Karpas-422 (cell line): ENCODE measurements at regions not wholly inside any gene's neighbourhood (a gene's known extent, or its start where the extent isn't known, plus 50 kb on each side); places are given as distances from the start of the nearest gene placed in this dataset.

Experiments used
- DNase-seq: peaks from one replicate; pipeline ENCODE4 v3.0.0-alpha.2; 2015
- H2AFZ ChIP-seq: fragments of 200-600 bp; sonication (generic); 2 replicates; pipeline ENCODE4 v1.6.1; 2014; ENCODE audit warnings: antibody characterized with exemption, low read length, mixed read lengths
- H3K27ac ChIP-seq: fragments of 200-600 bp; sonication (generic); 2 replicates; pipeline ENCODE4 v1.5.1; 2014; ENCODE audit warnings: mild to moderate bottlenecking, low read length, moderate library complexity
- H3K27me3 ChIP-seq: fragments of 200-600 bp; sonication (generic); 2 replicates; pipeline ENCODE4 v1.6.1; 2014; ENCODE audit warnings: low read length, mixed read lengths
- H3K36me3 ChIP-seq: fragments of 200-600 bp; sonication (generic); 2 replicates; pipeline ENCODE4 v1.6.1; 2014; ENCODE audit warnings: low read length, mixed read lengths; ENCODE audit not compliant: insufficient read depth
- H3K4me1 ChIP-seq: fragments of 200-600 bp; sonication (generic); 2 replicates; pipeline ENCODE4 v1.6.1; 2014; ENCODE audit warnings: mild to moderate bottlenecking, low read length, mixed read lengths
- H3K4me2 ChIP-seq: fragments of 200-600 bp; sonication (generic); 2 replicates; pipeline ENCODE4 v1.6.1; 2014; ENCODE audit warnings: low read length, low read depth, mild to moderate bottlenecking; ENCODE audit not compliant: poor library complexity, severe bottlenecking
- H3K4me3 ChIP-seq: fragments of 200-600 bp; sonication (generic); 2 replicates; pipeline ENCODE4 v1.5.1; 2014; ENCODE audit warnings: mild to moderate bottlenecking, antibody characterized with exemption, low read length, mixed read lengths
- H3K79me2 ChIP-seq: fragments of 200-600 bp; sonication (generic); 2 replicates; pipeline ENCODE4 v1.6.1; 2014; ENCODE audit warnings: mild to moderate bottlenecking, low read length, mixed read lengths
- H3K9ac ChIP-seq: fragments of 200-600 bp; sonication (generic); 2 replicates; pipeline ENCODE4 v1.6.0; 2014; ENCODE audit warnings: low read length
- H3K9me2 ChIP-seq: fragments of 200-600 bp; sonication (generic), shearing (Covaris generic); replicated peaks from 2 replicates; pipeline ENCODE4 v1.6.0; 2014; ENCODE audit warnings: mild to moderate bottlenecking, low read length, moderate library complexity; ENCODE audit not compliant: insufficient read depth
- H3K9me3 ChIP-seq: fragments of 300-700, 200-600 bp; sonication (generic); 2 replicates; pipeline ENCODE4 v1.6.1; 2014; ENCODE audit warnings: low read length, mixed read lengths
- H4K20me1 ChIP-seq: fragments of 200-600 bp; sonication (generic); 2 replicates; pipeline ENCODE4 v1.6.1; 2014; ENCODE audit warnings: mild to moderate bottlenecking, antibody characterized with exemption, low read length, low read depth; ENCODE audit not compliant: insufficient read depth

DNA sequence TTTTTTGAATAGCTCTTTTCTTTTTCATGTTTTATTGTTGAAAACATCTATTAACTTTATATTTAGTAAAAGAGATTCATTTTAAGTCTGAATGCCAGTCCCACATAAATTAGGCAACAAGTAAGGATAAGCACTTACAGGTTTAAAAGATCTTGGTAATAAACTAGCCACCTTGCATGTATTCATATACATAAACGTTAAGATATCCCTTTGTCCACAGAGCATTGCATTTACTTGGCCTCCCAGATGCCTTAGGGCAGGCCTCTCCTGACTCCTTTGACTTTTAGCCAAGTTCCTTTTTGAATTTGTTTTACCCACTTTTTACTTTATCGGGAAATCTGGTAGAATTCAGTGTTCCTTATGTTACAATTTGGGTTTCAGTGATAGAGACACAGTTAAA, 331.7 kb downstream of the ETNK1 start:
- Histone ChIP-seq H3K36me3 (no peaks in the 10 kb centered on the region), H3K9ac (no peak overlapping the region), H3K4me1 (no peaks in the 10 kb centered on the region), H3K27me3 (no peaks in the 10 kb centered on the region), H3K9me2 (no peaks in the 10 kb centered on the region), H2AFZ (no peak overlapping the region), H3K79me2 (no peaks in the 10 kb centered on the region), H3K4me3 (no peak overlapping the region), H4K20me1 (no peaks in the 10 kb centered on the region), H3K27ac (no peak overlapping the region), H3K4me2 (no peak overlapping the region), H3K9me3 (no peaks in the 10 kb centered on the region)
- DNase-seq, result no peak

DNA sequence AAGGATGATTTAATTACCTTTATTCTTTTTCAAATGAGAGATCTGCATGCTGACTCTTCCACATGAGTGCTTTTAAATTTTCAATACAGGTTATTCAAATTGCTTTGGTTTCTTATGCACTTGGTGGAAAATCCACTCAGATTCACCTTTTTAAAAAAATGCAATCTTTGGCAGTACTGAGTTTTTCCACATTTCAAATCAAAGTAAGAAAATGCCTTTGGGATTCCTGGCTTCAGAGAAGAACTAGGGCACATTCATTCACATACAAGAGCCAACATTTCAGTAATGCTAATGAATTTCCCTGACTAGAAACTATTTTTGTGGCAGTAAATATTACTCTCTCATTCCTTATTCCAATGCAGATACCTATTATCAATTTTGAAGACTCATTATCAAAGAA, 342.2 kb downstream of the ETNK1 start:
- Histone ChIP-seq H3K27ac (no peak overlapping the region), H3K36me3 (no peaks in the 10 kb centered on the region), H3K4me3 (no peak overlapping the region), H3K9me3 (no peaks in the 10 kb centered on the region), H3K4me1 (no peaks in the 10 kb centered on the region), H3K9ac (no peak overlapping the region), H4K20me1 (no peaks in the 10 kb centered on the region), H2AFZ (no peak overlapping the region), H3K4me2 (no peak overlapping the region), H3K9me2 (no peaks in the 10 kb centered on the region), H3K27me3 (no peaks in the 10 kb centered on the region), H3K79me2 (no peaks in the 10 kb centered on the region)
- no peak for DNase-seq

DNA sequence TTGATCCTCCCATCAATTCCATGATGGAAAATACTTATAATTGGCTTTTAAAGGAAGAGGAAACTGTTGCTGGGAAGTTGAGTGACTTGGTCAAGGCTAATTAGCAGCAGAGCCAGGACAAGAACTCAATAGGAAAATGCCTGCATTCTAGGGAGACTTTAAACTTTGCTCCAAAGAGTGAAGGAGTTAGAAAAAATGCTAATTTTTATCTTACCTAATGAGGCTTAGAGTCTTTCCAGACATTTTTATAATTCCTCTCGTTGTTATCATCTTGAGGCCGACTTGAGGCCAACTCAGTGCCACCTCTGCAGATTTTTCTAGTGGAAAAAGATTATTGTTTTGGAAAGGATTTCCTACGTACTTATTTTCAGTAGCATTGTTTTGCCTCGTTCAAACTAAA, 344.6 kb downstream of the ETNK1 start:
- no peaks in the 10 kb centered on the region for H3K4me1 ChIP-seq
- no peaks in the 10 kb centered on the region for H3K79me2 ChIP-seq
- H2AFZ ChIP-seq, result no peak overlapping the region
- H3K9me3 ChIP-seq, result no peaks in the 10 kb centered on the region
- H4K20me1 ChIP-seq, result no peaks in the 10 kb centered on the region
- H3K27ac ChIP-seq, result no peak overlapping the region
- no peak overlapping the region for H3K9ac ChIP-seq
- no peaks in the 10 kb centered on the region for H3K9me2 ChIP-seq
- no peak overlapping the region for H3K4me3 ChIP-seq
- H3K4me2 ChIP-seq, result no peak overlapping the region
- H3K36me3 ChIP-seq, result no peaks in the 10 kb centered on the region
- DNase-seq, result no peak
- no peaks in the 10 kb centered on the region for H3K27me3 ChIP-seq

DNA sequence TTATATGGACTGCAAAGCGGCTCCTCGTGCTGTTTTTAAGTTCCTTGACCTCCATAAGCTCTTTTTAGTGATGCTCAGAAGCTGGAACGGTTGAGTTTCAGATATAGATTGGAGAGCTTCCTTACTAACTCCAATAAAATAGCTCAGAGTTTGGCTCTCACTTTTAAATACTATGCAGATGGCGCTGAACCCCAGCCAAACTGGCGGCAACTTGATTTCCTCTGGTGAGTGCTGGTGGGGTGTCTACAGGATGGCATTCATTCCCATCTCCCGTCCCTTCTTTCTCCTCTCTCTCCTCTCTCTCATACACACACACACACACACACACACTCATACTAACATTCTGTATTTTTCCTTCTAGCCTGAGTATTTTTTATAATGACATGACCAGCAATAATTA, 346.3 kb downstream of the ETNK1 start:
- H3K9ac ChIP-seq, result no peak overlapping the region
- H3K4me2 ChIP-seq, result no peak overlapping the region

DNA sequence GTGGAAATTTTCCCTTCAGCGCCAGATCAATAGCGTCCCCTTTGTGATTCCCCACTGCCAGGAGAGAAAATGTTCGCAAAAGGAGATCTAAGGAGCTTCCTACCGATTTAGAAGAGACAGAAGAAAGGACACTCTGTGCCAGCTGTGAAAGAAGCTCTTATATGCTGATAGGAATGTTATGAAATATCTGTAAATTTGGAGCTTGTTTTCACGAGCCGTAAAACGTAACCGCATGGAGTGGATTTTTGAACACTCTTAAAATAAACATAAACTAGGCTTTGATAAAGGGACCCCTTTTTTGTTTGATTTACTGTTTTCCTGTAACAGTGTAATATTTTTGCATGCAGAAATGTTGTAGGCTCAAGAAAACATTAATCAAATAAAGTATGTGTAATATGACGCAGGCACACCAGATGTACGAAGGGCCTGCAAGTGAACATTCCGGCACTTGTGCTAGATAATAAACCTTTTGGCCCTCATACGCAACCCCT, 346.8 kb downstream of the ETNK1 start:
- H3K9ac ChIP-seq, result no peak overlapping the region
- no peaks in the 10 kb centered on the region for H3K27me3 ChIP-seq
- H3K9me2 ChIP-seq, result no peaks in the 10 kb centered on the region
- H3K79me2 ChIP-seq, result no peaks in the 10 kb centered on the region
- no peak for DNase-seq
- no peak overlapping the region for H3K4me3 ChIP-seq
- no peaks in the 10 kb centered on the region for H3K36me3 ChIP-seq
- H3K27ac ChIP-seq, result no peak overlapping the region
- no peaks in the 10 kb centered on the region for H3K4me1 ChIP-seq
- no peak overlapping the region for H3K4me2 ChIP-seq
- H2AFZ ChIP-seq, result no peak overlapping the region
- H3K9me3 ChIP-seq, result no peaks in the 10 kb centered on the region
- H4K20me1 ChIP-seq, result no peaks in the 10 kb centered on the region

More for the DNA sequence above, 346.3 kb downstream of the ETNK1 start:
- Histone ChIP-seq H3K27ac (no peak overlapping the region), H3K79me2 (no peaks in the 10 kb centered on the region), H3K4me1 (no peaks in the 10 kb centered on the region), H2AFZ (no peak overlapping the region), H3K36me3 (no peaks in the 10 kb centered on the region), H3K4me3 (no peak overlapping the region), H4K20me1 (no peaks in the 10 kb centered on the region), H3K9me3 (no peaks in the 10 kb centered on the region), H3K9me2 (no peaks in the 10 kb centered on the region), H3K27me3 (no peaks in the 10 kb centered on the region)
- no peak for DNase-seq

DNA sequence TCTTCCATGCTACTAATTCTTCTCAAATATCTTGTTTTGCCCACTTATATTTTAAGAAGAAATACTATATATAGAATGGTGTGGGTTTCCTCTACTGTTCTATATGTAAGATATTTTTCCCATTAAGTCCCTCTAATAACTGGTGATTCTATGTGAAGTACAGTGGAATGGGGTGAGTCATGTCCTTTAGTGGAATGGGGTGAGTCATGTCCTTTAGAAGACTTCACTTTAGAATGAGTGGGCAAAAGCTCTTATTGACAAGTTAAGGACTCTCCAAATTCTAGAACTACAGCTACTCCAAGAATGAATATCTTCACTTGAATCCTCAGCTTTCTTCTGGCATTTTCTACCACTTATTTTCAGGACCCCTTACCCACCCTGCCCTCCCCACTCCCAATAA, 349.9 kb downstream of the ETNK1 start:
- no peaks in the 10 kb centered on the region for H3K9me2 ChIP-seq
- H2AFZ ChIP-seq, result no peak overlapping the region
- no peaks in the 10 kb centered on the region for H4K20me1 ChIP-seq
- H3K4me2 ChIP-seq, result no peak overlapping the region
- no peaks in the 10 kb centered on the region for H3K36me3 ChIP-seq
- no peak overlapping the region for H3K9ac ChIP-seq
- no peaks in the 10 kb centered on the region for H3K4me1 ChIP-seq
- no peaks in the 10 kb centered on the region for H3K9me3 ChIP-seq
- H3K79me2 ChIP-seq, result no peaks in the 10 kb centered on the region
- no peak overlapping the region for H3K27ac ChIP-seq
- no peak for DNase-seq
- H3K4me3 ChIP-seq, result no peak overlapping the region
- no peaks in the 10 kb centered on the region for H3K27me3 ChIP-seq

DNA sequence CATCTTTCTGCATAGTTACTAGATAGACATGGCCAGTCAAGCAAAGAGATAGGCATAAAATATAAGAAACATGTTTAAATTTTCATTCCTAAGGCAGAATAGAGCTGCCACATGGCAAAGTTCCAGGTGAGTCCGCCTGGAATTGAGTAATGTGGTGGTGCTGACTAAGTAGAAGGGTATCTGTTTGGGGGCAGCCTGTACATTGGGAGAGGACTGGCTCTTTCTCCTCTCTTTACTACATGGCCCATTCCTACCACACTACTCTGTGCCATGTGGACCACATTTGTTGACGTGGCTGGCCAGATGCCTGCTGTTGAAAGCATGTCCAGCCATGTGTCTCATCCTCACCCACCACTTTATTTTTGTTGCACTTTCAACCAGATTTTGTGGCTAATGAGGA, 354.0 kb downstream of the ETNK1 start:
- Histone ChIP-seq H4K20me1 (no peaks in the 10 kb centered on the region), H3K9me3 (no peaks in the 10 kb centered on the region), H3K9me2 (no peaks in the 10 kb centered on the region), H3K27me3 (no peaks in the 10 kb centered on the region), H3K9ac (no peak overlapping the region), H2AFZ (no peak overlapping the region), H3K36me3 (no peaks in the 10 kb centered on the region), H3K4me1 (no peaks in the 10 kb centered on the region), H3K27ac (no peak overlapping the region), H3K4me2 (no peak overlapping the region), H3K79me2 (no peaks in the 10 kb centered on the region), H3K4me3 (no peak overlapping the region)
- DNase-seq, result no peak

DNA sequence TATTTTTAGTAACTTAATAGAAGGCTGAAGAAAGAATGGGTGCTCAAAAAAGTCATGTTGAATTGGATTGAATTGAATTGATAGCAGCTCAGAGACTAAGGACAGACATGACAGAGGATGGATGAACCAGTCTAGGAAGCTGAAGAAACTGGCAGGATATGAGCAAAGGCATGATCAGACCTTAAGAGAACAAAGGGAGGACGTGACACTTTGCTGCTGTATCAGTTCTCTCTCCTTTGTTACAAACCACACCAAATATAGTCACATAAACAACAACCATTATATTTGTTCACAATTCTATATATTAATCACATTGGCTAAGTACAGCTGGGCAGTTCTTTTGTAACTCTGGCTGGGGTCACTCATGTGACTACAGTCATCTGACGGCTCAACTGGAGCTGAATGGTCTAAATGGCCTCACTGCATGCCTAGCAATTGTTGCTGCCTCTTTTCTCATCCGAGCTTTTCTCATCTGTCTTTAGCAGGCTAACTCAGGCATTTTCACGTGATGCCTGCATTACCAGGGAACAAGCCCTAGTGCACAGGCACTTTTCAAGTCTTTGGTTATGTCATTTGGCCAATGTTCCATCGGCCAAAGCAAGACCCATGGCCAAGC, 355.0 kb downstream of the ETNK1 start:
- H2AFZ ChIP-seq, result no peak overlapping the region
- no peak overlapping the region for H3K27ac ChIP-seq
- no peak overlapping the region for H3K4me3 ChIP-seq
- no peaks in the 10 kb centered on the region for H4K20me1 ChIP-seq
- no peaks in the 10 kb centered on the region for H3K79me2 ChIP-seq
- no peak overlapping the region for H3K4me2 ChIP-seq
- H3K9me3 ChIP-seq, result no peaks in the 10 kb centered on the region
- H3K9ac ChIP-seq, result no peak overlapping the region
- no peaks in the 10 kb centered on the region for H3K27me3 ChIP-seq
- H3K36me3 ChIP-seq, result no peaks in the 10 kb centered on the region
- H3K9me2 ChIP-seq, result no peaks in the 10 kb centered on the region
- no peaks in the 10 kb centered on the region for H3K4me1 ChIP-seq
- DNase-seq, result no peak

DNA sequence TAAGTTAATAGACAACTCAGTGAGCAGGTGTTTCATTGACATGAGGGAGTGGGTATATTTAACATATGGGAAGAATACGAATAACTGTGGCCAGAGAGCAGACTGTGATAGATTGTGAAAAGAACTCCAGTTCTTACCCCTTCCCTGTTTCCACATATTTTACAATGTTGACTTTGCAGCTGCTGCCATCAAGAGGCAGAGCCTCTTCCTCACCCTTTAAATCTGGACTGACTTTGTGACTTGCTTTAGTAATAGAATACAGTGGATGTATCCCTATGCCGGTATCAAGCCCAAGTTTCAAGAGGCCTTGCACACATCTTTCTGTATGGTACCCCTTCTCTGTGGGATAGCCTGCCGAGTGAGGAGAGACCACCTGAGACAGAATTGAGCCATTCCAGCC, 356.7 kb downstream of the ETNK1 start:
- no peaks in the 10 kb centered on the region for H3K27me3 ChIP-seq
- DNase-seq, result no peak
- H3K9ac ChIP-seq, result no peak overlapping the region
- H3K9me3 ChIP-seq, result no peaks in the 10 kb centered on the region
- H3K27ac ChIP-seq, result no peak overlapping the region
- no peaks in the 10 kb centered on the region for H3K79me2 ChIP-seq
- H3K9me2 ChIP-seq, result no peaks in the 10 kb centered on the region
- no peaks in the 10 kb centered on the region for H4K20me1 ChIP-seq
- no peaks in the 10 kb centered on the region for H3K4me1 ChIP-seq
- H2AFZ ChIP-seq, result no peak overlapping the region
- no peak overlapping the region for H3K4me2 ChIP-seq
- no peaks in the 10 kb centered on the region for H3K36me3 ChIP-seq
- H3K4me3 ChIP-seq, result no peak overlapping the region
